ENCODE measurements at regions not wholly inside any gene's neighbourhood (a gene's known extent, or its start where the extent isn't known, plus 50 kb on each side); places are given as distances from the start of the nearest gene placed in this dataset.
"Not testable (repeated sequence)": the region's sequence is repeated elsewhere in the genome, so short reads cannot be mapped to it uniquely, and the experiment has no call there.

GRCh38 chr9:7721291-7721690 lies 78.3 kb downstream of the DMAC1 start:
- intact Hi-C loops (cut with micrococcal nuclease) = no loop called here
- Mint-ChIP-seq H3K4me3 (ENCODE audit: unreplicated experiment) (no peak overlapping the region), H3K4me1 (ENCODE audit: insufficient read depth, unreplicated experiment) (no peaks in the 10 kb centered on the region), H3K9me3 (ENCODE audit: unreplicated experiment) (peaks cover 15% of the 10 kb centered on the region), H3K27ac (ENCODE audit: low read depth, unreplicated experiment) (no peak overlapping the region), H3K36me3 (ENCODE audit: insufficient read depth, unreplicated experiment) (no peaks in the 10 kb centered on the region), H3K27me3 (ENCODE audit: insufficient read depth, unreplicated experiment) (no peaks in the 10 kb centered on the region)
- ChIA-PET CTCF (interaction anchor here (0.6 to 1.0 kb wide), 2 partner anchors 15 to 586 kb away, joined by 3 read pairs; no protein-coding TSS in a partner anchor), POLR2A (no interaction called here)
- DNase-seq (ENCODE audit: unreplicated experiment) = no peak
- BruUV-seq (replicated peaks) = no TSS peak
- TF ChIP-seq CTCF (IDR thresholded peaks at IDR 0.05; ENCODE audit: unreplicated experiment) = no peak

- H3K27ac Mint-ChIP-seq (ENCODE audit: low read depth, unreplicated experiment); H3K4me1 Mint-ChIP-seq (ENCODE audit: insufficient read depth, unreplicated experiment); intact Hi-C loops (cut with micrococcal nuclease); H3K27me3 Mint-ChIP-seq (ENCODE audit: insufficient read depth, unreplicated experiment); H3K36me3 Mint-ChIP-seq (ENCODE audit: insufficient read depth, unreplicated experiment); BruUV-seq (replicated peaks); DNase-seq (ENCODE audit: unreplicated experiment); H3K4me3 Mint-ChIP-seq (ENCODE audit: unreplicated experiment); POLR2A ChIA-PET: not testable (repeated sequence)
- H3K9me3 Mint-ChIP-seq (ENCODE audit: unreplicated experiment) = peaks cover 32% of the 10 kb centered on the region
- CTCF ChIA-PET = interaction anchor here (0.7 to 1.1 kb wide), 2 partner anchors 15 to 53 kb away, joined by 3 read pairs; no protein-coding TSS in a partner anchor
These were observed 86.5 kb downstream of the DMAC1 start for GRCh38 chr9:7713088-7713487.

- Mint-ChIP-seq H3K4me3 (ENCODE audit: unreplicated experiment) (no peak overlapping the region), H3K27me3 (ENCODE audit: insufficient read depth, unreplicated experiment) (no peaks in the 10 kb centered on the region), H3K4me1 (ENCODE audit: insufficient read depth, unreplicated experiment) (no peaks in the 10 kb centered on the region), H3K36me3 (ENCODE audit: insufficient read depth, unreplicated experiment) (no peaks in the 10 kb centered on the region), H3K9me3 (ENCODE audit: unreplicated experiment) (peaks cover 19% of the 10 kb centered on the region), H3K27ac (ENCODE audit: low read depth, unreplicated experiment) (no peak overlapping the region)
- no peak for TF ChIP-seq CTCF (IDR thresholded peaks at IDR 0.05; ENCODE audit: unreplicated experiment)
- intact Hi-C loops (cut with micrococcal nuclease) = no loop called here
- POLR2A ChIA-PET = interaction anchor here (0.7 kb wide), 1 partner anchor 184 kb away, joined by 3 read pairs; no protein-coding TSS in a partner anchor
- DNase-seq (ENCODE audit: unreplicated experiment) = no peak
- CTCF ChIA-PET = no interaction called here
- no TSS peak for BruUV-seq (replicated peaks)
These were observed 88.9 kb downstream of the DMAC1 start for GRCh38 chr9:7710686-7711085.

GRCh38 chr9:7707934-7708333 lies 91.6 kb downstream of the DMAC1 start:
- no peaks in the 10 kb centered on the region for H3K36me3 Mint-ChIP-seq (ENCODE audit: insufficient read depth, unreplicated experiment)
- CTCF ChIA-PET = no interaction called here
- BruUV-seq (replicated peaks) = no TSS peak
- POLR2A ChIA-PET = no interaction called here
- TF ChIP-seq CTCF (IDR thresholded peaks at IDR 0.05; ENCODE audit: unreplicated experiment) = no peak
- no peaks in the 10 kb centered on the region for H3K4me1 Mint-ChIP-seq (ENCODE audit: insufficient read depth, unreplicated experiment)
- no peak overlapping the region for H3K27ac Mint-ChIP-seq (ENCODE audit: low read depth, unreplicated experiment)
- H3K27me3 Mint-ChIP-seq (ENCODE audit: insufficient read depth, unreplicated experiment) = no peaks in the 10 kb centered on the region
- DNase-seq (ENCODE audit: unreplicated experiment) = peak; percentile 4
- intact Hi-C loops (cut with micrococcal nuclease) = no loop called here
- H3K4me3 Mint-ChIP-seq (ENCODE audit: unreplicated experiment) = no peak overlapping the region
- peaks cover 9% of the 10 kb centered on the region for H3K9me3 Mint-ChIP-seq (ENCODE audit: unreplicated experiment)

GRCh38 chr9:7704543-7704942 lies 95.0 kb downstream of the DMAC1 start:
- Mint-ChIP-seq H3K9me3 (ENCODE audit: unreplicated experiment) (peaks cover 16% of the 10 kb centered on the region), H3K27me3 (ENCODE audit: insufficient read depth, unreplicated experiment) (no peaks in the 10 kb centered on the region), H3K27ac (ENCODE audit: low read depth, unreplicated experiment) (no peak overlapping the region), H3K4me3 (ENCODE audit: unreplicated experiment) (no peak overlapping the region), H3K36me3 (ENCODE audit: insufficient read depth, unreplicated experiment) (no peaks in the 10 kb centered on the region), H3K4me1 (ENCODE audit: insufficient read depth, unreplicated experiment) (no peaks in the 10 kb centered on the region)
- no peak for DNase-seq (ENCODE audit: unreplicated experiment)
- intact Hi-C loops (cut with micrococcal nuclease) = no loop called here
- CTCF ChIA-PET = interaction anchor here (0.5 kb wide), 2 partner anchors 556 to 1182 kb away, joined by 3 read pairs; no protein-coding TSS in a partner anchor
- POLR2A ChIA-PET = no interaction called here
- BruUV-seq (replicated peaks) = no TSS peak
- no peak for TF ChIP-seq CTCF (IDR thresholded peaks at IDR 0.05; ENCODE audit: unreplicated experiment)
